GM18511 (cell line): ENCODE measurements at regions not wholly inside any gene's neighbourhood (a gene's known extent, or its start where the extent isn't known, plus 50 kb on each side); places are given as distances from the start of the nearest gene placed in this dataset.

Experiments
- ATAC-seq: cut with Tn5 transposase; IDR thresholded peaks from one replicate; pipeline ENCODE4 v1.9.1; 2021; ENCODE audit warnings: mild to moderate bottlenecking, moderate library complexity; ENCODE audit not compliant: unreplicated experiment

DNA sequence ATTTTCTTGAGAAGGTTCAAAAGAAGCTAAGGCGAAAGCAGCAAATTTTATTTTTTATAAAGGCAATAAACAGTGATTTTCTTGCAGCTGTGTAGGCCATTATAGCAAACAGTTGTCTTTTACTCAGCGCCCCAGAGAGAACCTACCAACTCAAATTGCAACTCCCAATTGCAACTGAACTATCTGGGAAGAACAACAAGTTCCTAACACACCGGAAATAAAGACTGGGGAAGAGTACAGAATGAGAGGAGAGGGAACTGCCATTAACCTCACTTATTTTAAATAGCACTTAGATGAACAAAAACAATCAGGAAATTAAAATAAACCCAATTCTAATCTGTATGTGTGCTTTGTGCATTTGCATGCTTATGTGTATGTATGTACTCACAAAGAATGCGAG is 171.1 kb downstream of the KCTD12 start:
- no peak for ATAC-seq

DNA sequence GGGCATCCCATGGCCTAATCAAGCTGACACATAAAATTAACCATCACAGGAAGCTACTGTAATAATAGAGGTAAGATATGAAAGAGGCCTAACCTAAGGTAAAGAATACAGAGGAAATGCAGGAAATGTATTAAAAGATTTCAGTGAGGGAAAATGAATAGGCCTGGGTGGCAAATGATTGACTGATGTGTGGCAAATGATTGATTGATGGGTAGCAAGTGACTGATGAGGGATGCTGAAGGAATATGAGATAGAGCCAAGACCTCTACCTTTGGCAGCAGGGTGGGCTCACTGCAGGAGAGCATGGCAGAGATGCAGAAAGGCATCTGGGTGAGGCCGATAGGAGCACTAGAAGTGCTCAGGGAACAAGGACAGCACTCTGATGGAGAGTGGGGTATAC is 172.9 kb downstream of the KCTD12 start:
- no peak for ATAC-seq

DNA sequence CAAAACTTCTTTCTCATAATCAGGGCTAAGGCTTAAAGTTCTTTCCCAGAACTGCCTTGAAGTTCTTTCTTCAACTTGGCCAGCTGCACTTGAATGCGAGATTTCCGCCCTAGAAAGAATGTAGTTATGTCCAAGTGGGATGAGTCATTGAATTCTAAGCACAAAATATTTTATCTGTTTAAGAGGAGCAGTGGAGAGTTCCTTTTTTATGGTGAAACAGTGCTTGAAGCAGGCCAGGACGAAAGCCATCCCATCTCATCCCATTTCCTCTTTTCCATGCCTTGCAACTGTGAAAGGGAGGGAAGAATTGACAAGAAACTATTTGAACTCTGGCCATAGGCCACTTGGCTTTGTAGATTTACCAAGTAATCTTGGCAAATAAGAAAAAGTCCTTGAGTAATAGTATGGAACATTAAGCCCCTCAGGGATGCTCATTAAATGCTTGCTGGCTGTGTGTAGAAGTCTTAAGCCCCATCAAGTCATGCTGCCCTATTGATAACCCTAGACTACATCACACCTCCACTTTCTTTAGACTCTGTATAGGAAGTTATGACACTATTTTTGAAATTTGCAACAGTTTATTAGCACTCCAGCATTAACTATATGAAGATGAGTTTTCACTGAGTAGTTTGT is 174.5 kb downstream of the KCTD12 start:
- no peak for ATAC-seq

DNA sequence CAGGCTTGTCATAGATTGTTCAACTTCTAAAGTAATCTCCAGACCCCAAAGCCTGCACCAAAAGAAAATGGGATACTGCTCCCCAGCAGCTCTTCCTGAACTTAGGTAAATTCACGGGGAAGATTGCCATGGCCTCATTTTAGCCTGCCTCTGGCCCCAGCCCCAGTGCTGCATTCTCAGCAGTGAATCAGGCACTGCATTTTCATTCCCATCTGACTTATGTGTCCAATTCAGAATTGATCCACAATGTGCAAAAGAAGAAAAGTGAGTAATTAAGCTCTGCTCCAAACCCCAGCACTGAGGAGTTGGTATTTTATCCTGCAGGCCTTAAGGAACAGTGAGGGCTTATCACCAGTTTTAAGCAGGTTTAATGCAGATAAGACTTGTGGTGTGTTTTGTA is 176.4 kb downstream of the KCTD12 start:
- ATAC-seq: no peak

DNA sequence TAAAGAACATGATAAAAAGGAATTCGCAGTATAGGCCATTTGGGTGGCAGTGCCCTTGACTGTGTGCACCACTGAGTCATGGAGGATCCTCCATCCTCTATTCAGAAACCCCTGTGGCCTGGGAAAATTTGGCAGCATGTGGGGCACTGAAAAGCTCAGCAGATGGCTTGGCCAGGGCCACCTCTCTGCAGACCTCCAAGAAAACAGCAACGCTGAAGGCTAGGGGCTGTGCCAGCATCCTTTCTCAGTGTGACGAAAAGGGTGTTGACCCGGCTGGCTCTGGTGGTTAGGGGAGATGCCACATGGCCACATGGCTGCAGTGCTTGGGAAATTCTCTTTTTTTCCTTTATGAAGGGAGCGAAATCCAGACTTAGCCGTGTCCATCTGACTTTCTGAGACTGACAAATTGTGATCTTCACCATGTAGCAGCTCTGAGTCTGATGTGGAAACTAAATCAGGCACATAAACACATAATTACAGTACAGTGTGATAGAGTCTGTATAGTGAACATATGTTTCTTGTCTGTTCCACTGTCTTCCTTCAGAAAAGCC is 178.0 kb downstream of the KCTD12 start:
- no peak for ATAC-seq

DNA sequence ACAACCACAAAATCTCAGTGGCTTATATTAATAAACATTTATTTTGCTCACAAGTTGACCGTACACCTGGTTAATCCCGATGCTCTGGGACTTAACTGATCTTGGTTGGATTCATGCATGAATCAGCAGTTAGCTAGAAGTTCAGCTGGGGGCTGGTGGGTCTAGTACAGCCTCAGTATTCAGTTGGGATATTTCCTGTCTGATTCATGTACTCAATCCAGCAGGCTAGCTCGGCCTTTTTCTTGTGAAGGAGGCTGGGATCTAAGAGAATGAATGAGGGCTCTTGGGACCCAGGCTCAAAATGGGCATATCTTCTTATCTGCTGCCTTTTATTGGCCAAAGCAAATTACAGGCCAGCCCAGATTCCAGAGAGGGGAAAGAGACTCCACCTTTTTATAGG is 178.8 kb downstream of the KCTD12 start:
- no peak for ATAC-seq

DNA sequence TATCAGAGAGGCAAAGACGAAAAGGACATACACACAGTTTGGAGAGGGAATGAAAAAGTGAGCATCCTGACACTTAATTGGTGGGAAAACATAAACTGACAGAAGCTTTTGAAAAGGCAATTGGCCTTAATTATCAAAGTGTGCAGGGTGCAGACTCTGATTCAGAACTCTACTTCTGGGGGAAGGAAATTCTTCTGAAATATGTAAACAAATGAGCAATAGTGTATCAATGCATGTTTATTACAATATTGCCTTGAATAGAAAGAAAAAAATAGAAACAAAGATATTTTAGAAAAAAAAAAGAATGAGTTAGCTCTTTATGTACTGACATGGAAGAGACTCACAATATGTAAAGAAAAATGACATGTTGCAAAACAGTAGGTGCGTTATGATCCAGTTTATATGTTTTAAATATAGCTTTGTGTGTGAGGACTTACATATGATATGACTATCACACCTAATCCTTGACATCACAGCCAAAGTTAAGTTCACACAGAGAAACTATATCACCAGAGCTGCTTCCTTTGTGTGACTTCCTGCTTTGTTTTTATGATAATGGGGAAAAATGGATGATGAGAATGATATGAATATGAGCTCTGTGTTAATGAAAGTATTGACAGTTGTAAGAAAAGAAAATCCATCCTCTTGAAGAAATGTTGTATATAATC is 182.4 kb downstream of the KCTD12 start:
- ATAC-seq: no peak

DNA sequence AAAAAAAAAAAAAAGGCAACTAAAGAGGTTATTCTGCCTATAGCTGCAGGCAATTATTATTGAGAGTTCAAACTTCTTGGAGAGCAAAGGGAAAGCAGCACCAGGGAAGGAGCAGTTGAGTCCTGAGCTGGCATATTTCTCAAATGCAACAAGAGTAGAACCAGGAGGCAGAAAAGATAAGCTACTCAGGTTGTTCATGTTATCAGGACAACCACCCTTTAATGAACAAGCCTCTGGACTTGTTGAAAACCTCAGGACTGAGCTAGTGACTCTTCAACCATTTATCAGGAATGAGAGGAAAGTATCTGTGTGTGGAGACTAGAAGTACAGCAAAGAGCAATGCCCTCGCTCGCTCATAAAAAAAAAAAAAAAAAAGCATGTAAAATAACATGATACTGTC is 183.0 kb downstream of the KCTD12 start:
- no peak for ATAC-seq

DNA sequence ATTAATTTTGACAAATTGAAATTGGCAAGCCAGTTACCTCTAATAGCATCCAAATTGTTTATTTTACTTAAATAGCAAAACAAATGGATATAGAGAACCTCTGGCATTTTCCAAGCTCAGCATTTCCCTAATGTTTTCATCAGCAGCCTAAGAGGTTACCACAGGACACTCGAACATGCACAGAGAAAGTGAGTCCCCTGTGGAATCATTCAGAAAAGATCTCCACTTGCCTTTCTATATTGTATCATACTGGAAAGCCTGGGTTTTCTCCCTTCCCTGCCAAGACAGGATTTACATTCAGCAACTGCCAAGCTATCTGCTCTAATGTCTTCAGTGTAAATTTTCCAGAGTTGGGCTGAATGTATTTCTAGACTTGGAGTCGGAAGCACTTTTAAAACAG is 188.9 kb downstream of the KCTD12 start:
- ATAC-seq: no peak

DNA sequence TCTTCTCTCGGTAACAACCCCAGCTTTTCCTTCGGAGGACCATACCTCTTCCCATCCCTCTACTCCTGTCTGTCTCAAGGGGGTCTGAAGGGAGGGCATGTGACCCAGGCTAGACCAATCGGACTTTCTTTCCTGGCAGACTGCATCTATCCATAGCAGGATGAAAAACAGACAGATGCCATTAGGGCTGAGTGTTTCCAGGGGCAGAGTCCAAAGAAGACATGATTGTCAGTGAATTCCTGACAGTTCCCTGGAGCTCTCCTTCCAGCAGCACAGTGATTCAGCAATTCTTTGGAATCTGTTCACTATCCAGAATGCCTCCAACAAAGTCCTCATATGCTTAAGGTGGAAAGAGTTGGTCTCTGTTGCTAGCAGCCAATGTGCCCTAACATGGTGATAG is 189.8 kb downstream of the KCTD12 start:
- no peak for ATAC-seq

DNA sequence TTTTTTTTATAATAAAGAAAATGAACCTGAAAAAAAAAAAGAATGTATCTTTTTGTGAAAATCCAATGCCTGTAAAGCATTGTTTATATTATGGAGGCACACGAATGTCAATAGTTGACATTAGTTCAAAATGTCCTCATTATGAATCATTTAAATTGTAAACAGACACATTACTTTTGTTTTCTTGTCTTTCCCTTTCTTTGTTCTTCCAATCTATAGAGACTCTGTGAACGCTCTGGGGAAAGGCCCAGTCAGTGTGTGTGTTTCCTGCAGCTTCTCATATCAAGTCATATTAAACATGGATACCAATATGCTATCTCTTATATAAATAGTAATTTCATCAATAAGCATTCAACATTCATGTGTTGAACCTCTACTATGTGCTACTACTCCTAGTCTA is 193.1 kb downstream of the KCTD12 start:
- no peak for ATAC-seq

DNA sequence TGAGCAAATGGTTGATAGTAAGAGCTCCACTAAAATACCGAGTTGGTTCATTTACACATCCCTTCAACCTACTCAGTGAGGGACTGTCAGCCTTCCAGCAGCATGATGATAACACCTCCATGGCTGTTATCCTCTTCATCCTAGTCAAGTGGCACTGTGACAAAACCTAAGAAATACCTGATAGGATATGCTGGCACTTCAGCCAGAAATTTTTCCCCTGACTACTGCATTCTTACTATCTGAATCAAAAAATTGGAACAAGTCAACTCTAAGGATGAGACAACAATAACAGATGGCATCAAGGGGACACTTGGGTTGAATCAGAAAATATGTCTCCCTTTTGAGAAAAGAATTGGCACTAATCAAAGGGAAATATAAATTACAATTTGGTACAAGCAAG is 193.9 kb downstream of the KCTD12 start:
- ATAC-seq: no peak

DNA sequence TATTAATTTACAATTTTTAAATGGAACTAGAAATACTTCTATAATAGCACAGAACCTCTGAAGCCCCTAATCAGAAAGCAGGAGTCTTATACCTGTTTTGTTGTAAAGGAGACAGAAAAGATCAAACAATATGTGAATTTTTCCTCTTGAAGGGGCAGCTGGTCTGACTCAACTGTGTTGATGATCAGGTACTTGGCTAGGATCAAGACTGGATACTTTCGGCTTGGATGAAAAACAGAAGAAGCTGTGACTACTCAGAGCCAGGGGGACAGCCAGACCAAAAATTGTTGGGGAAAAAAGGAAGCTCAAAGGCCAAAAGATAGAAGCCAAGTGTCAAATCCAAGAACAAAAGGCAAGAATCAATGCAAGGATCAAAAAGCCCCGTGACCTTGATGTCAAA is 195.6 kb downstream of the KCTD12 start:
- no peak for ATAC-seq

DNA sequence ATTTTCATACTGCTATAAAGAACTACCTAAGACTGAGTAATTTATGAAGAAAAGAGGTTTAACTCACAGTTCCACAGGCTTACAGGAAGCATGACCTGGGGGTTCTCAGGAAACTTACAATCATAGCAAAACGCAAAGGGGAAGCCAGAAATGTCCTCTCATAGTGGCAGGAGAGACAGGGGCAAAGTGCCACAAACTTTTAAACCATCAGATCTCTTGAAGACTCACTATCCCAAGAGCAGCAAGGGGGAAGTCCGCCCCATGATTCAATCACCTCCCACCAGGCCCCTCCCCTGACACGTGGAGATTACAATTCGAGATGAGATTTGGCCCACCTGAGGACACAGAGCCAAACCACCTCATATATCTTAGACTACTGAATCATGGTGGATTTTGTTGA is 198.7 kb downstream of the KCTD12 start:
- ATAC-seq: no peak

DNA sequence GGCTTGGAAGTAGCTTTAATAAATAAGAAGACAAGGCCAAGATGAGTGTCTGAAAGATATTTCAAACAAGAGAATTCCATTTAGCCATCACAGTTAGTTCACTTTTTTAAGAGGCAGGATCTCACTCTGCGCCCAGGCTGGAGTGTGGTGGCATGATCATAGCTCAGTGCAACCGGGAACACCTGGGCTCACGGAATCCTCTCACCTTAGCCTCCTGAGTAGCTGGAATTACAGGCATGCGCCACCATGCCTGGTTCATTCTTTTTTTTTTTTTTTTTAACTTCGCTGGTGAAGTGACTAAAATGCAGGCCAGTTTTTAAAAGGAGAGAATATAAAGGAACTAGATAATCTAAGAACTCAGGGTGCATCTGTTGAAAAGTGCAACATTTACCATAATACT is 200.3 kb downstream of the KCTD12 start:
- no peak for ATAC-seq

DNA sequence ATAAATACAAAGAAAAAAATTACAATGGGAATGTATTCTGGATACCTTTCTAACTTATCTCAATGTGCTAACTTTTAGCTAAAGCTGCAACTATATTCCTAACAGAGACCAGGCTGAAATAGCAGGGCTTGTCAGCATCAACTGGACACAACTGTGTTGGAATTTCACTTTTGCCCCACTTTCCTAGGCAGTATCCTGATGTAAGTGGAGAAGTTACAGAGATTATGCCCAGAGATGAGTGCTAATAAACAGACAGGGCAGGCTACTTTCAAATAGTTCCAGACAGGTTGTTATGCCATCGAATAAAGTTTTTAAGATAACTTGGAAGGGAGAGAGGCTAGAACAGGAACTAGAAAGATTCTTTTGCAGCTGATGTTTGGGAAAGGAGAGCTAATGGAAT is 201.9 kb downstream of the KCTD12 start:
- ATAC-seq: no peak

DNA sequence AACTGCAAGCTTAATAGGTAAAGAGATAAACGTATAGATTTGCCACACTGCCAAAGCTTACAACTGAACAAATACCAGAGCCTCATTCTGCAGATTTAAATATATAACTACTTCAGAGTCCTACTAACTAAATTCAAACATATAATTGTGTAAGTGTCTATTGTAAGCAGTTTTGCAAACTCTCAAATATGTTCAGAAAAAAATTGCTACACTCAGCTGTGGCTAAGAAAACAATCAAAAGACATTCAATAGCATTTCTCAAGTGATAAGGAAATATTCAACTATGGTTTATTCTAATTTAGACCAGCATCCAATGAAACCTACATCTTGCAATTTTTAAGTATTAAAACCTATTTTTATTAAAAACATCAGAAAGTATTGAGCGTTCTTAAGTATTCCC is 202.4 kb downstream of the KCTD12 start:
- ATAC-seq: no peak

DNA sequence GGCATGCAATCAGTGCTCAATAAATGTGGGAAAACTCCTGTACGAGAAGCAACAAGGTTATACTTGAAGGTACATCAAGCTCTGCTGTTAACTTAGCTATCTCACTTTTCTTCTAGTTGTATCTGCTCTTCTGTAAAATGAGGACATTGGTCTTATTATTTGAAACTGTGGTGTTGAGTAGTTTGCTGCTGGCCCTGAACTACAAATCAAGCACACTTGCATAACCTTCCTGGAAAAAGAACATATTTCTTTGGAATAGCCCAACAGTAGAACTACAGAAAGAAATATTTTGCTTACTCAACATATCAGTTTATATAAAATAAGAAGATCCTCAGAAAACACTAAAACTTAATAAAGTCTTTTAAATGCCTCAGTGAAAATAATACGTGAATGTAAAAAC is 203.0 kb downstream of the KCTD12 start:
- no peak for ATAC-seq

DNA sequence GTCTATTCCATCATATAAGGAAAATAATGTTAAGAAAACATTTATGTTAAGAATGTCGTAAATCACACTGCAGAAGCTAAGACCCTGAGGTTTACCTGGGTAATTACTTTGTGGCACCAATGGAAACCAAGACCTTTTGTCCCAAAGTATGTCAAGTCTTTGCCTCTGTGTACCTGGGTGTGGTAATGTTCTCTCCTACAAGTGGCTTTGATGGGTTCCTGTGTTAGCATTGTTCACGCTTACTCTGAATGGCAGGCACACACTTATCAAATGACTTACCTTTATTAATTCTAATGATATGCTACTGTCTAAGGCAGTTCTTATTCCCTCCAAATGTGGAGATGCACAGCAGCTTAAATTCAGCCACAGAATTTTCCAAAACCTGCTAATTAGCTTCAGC is 206.1 kb downstream of the KCTD12 start:
- no peak for ATAC-seq

DNA sequence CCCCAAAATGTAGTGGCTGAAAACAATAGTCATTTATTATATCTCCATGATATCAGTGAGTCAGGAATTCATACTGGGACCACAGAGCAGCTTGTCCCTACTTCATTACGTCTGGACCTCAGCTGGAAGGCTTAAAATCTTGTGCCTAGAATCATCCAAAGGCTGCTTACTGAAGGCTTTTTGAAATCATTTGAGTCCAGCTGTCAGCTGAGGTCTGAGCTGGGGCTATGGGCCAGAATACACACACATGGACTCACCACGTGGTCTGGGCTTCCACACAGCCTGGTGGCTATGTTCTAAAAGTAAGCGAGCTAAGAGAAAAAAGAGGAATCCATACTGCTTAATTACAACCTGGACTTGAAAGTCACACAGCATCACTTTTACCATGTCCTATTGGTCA is 209.2 kb downstream of the KCTD12 start:
- no peak for ATAC-seq

DNA sequence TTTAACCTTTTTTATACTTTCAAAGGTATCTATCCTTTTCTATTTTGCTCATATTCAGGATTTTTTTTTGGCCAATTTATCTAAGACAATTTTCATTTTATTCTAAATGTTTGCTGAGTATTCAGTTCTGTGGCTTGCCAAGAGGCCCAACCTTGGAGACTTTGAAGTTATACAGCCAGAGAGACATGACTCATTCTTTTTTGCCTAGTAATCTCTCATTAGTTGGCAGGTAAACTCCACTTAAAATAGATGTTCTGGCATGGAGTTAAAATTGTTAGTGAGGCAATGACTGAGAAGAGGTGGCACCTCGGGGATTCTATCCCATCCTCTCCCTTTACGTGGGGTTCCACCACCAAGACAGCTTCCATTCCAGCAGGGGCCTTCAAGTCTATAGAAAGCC is 213.8 kb downstream of the KCTD12 start:
- no peak for ATAC-seq

DNA sequence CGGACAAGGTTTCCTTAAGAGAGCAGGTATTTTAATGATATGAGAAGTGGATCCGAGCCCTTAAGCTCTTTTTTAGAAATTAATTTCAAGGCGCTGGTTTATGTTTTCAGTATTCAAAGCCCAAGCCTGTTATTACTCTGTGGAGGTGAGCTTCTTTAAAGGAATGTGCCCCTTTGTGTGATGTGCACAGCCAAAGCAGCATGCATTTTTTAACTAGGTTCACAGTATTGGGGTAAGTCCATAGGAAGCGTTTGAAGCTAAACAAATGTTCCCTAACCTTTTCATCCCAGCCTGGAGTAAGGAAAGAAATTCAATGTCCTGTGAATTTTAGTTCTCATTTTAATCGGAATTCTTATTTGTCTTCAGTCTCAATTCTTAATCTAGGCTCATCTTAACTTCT is 217.5 kb downstream of the KCTD12 start:
- ATAC-seq: no peak

DNA sequence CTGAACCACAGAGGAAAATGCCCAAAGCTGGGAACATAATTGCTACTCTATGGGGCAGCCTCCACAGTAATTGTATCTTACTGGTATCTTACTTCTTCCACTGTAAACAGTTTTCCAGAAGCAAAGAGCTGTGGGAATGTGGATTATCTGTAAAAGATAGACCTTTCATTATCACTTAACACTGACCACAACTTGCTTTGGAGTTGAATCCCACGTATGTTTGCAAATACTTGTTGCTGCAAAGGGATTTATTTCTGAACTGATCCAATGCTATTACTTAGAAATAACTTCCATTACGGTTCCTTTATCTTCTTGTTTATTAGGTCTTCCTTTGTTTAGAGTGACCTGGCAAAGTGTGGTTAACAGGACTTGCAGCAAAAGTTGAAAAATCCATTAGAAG is 218.1 kb downstream of the KCTD12 start:
- ATAC-seq: no peak
